ENCODE measurements at regions not wholly inside any gene's neighbourhood (a gene's known extent, or its start where the extent isn't known, plus 50 kb on each side); places are given as distances from the start of the nearest gene placed in this dataset.

DNA sequence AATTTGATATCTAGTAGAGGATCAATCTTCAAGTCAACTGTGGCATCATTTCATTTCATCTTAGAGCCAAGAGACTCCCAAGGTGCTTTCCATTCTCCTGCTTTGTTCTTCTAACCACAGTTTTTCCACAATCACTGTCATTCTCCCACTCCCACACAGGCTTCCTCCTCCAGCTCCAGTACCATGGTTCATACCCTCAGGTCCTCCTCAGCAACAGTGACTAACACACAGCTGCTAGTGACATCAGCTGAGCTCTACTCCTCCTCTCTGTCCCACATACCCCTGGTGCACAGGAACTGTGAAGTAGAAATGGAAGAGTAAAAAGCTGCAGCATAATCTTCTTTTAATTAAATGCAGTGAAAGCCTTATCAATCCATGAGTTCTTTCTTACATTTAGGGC is 200.2 kb upstream of the DPH6 start:
- Histone ChIP-seq H3K36me3 (ENCODE audit: insufficient read depth, low read length) (no peaks in the 10 kb centered on the region), H3K4me3 (ENCODE audit: insufficient read depth, low read depth, low read length) (no peak overlapping the region), H3K9me3 (ENCODE audit: insufficient read depth, low read depth, low read length) (no peaks in the 10 kb centered on the region), H3K79me2 (ENCODE audit: insufficient read depth, low read length) (no peaks in the 10 kb centered on the region), H3K4me2 (ENCODE audit: low read length) (no peak overlapping the region), H3K4me1 (ENCODE audit: insufficient read depth, low read length) (peaks cover 4% of the 10 kb centered on the region), H3K27ac (ENCODE audit: low read depth, low read length) (no peak overlapping the region), H2AFZ (ENCODE audit: low read depth, low read length) (peak overlapping the region; percentile 22), H4K20me1 (ENCODE audit: insufficient read depth, low read length) (no peaks in the 10 kb centered on the region), H3K9ac (ENCODE audit: low read length) (no peak overlapping the region), H3K27me3 (ENCODE audit: insufficient read depth, low read length) (no peaks in the 10 kb centered on the region)
- Mint-ChIP-seq H3K9me3 (ENCODE audit: unreplicated experiment) (peaks cover 11% of the 10 kb centered on the region), H3K4me1 (ENCODE audit: low read depth, unreplicated experiment) (peaks cover 14% of the 10 kb centered on the region), H3K27me3 (ENCODE audit: low read depth, unreplicated experiment) (no peaks in the 10 kb centered on the region), H3K4me3 (ENCODE audit: unreplicated experiment) (no peak overlapping the region), H3K36me3 (ENCODE audit: low read depth, unreplicated experiment) (no peaks in the 10 kb centered on the region), H3K27ac (ENCODE audit: unreplicated experiment) (peak overlapping the region; percentile 19)
- FAIRE-seq (no peak), DNase-seq (ENCODE audit: low read depth) (peak; percentile 77)
- TF ChIP-seq, protein P1, sequence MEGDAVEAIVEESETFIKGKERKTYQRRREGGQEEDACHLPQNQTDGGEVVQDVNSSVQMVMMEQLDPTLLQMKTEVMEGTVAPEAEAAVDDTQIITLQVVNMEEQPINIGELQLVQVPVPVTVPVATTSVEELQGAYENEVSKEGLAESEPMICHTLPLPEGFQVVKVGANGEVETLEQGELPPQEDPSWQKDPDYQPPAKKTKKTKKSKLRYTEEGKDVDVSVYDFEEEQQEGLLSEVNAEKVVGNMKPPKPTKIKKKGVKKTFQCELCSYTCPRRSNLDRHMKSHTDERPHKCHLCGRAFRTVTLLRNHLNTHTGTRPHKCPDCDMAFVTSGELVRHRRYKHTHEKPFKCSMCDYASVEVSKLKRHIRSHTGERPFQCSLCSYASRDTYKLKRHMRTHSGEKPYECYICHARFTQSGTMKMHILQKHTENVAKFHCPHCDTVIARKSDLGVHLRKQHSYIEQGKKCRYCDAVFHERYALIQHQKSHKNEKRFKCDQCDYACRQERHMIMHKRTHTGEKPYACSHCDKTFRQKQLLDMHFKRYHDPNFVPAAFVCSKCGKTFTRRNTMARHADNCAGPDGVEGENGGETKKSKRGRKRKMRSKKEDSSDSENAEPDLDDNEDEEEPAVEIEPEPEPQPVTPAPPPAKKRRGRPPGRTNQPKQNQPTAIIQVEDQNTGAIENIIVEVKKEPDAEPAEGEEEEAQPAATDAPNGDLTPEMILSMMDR (IDR thresholded peaks at IDR 0.05; ENCODE audit: insufficient read depth, low read depth, low read length) = no peak
- no peak for TF ChIP-seq EZH2 (IDR thresholded peaks at IDR 0.05; ENCODE audit: insufficient read depth, low read length)

GRCh38 chr15:35748105-35748504 is 202.1 kb upstream of the DPH6 start:
- Mint-ChIP-seq H3K4me1 (ENCODE audit: low read depth, unreplicated experiment) (peaks cover 11% of the 10 kb centered on the region), H3K36me3 (ENCODE audit: low read depth, unreplicated experiment) (no peaks in the 10 kb centered on the region), H3K27me3 (ENCODE audit: low read depth, unreplicated experiment) (no peaks in the 10 kb centered on the region), H3K27ac (ENCODE audit: unreplicated experiment) (no peak overlapping the region), H3K4me3 (ENCODE audit: unreplicated experiment) (no peak overlapping the region), H3K9me3 (ENCODE audit: unreplicated experiment) (peaks cover 7% of the 10 kb centered on the region)
- H3K4me3 ChIP-seq (ENCODE audit: insufficient read depth, low read depth, low read length) = no peak overlapping the region
- H3K27ac ChIP-seq (ENCODE audit: low read depth, low read length) = no peak overlapping the region
- no peak overlapping the region for H3K9ac ChIP-seq (ENCODE audit: low read length)
- DNase-seq (ENCODE audit: low read depth) (no peak), FAIRE-seq (no peak)
- H3K4me2 ChIP-seq (ENCODE audit: low read length) = no peak overlapping the region
- H3K36me3 ChIP-seq (ENCODE audit: insufficient read depth, low read length) = no peaks in the 10 kb centered on the region
- TF ChIP-seq, protein P1 (IDR thresholded peaks at IDR 0.05; ENCODE audit: insufficient read depth, low read depth, low read length) = no peak
- no peak for TF ChIP-seq EZH2 (IDR thresholded peaks at IDR 0.05; ENCODE audit: insufficient read depth, low read length)
- no peaks in the 10 kb centered on the region for H3K79me2 ChIP-seq (ENCODE audit: insufficient read depth, low read length)
- peaks cover 10% of the 10 kb centered on the region for H3K4me1 ChIP-seq (ENCODE audit: insufficient read depth, low read length)
- no peak overlapping the region for H2AFZ ChIP-seq (ENCODE audit: low read depth, low read length)
- H3K27me3 ChIP-seq (ENCODE audit: insufficient read depth, low read length) = no peaks in the 10 kb centered on the region
- no peaks in the 10 kb centered on the region for H4K20me1 ChIP-seq (ENCODE audit: insufficient read depth, low read length)
- H3K9me3 ChIP-seq (ENCODE audit: insufficient read depth, low read depth, low read length) = no peaks in the 10 kb centered on the region

DNA sequence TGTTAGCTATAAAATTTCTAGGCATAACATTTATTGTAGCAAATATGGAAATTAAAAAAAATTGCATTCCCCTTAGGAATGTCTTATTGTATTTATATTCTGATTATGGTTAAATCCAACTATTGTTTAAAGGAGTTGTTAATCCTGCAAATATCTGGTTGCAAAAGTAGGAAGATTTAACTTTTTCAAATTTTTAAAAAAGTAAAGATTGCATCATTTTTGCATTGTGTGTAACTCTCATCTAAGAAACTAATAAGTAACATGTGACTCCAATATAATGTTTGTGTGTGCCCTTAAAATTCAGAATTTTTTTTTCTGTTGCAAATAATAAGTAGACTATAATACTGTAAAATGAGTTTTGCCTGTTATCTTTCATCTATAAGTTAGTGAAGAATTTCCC is 204.1 kb upstream of the DPH6 start:
- no peak for DNase-seq (ENCODE audit: low read depth)
- no peak overlapping the region for H3K27ac Mint-ChIP-seq (ENCODE audit: unreplicated experiment)

More for the DNA sequence above, 204.1 kb upstream of the DPH6 start:
- no peaks in the 10 kb centered on the region for H3K36me3 Mint-ChIP-seq (ENCODE audit: low read depth, unreplicated experiment)
- Histone ChIP-seq H3K27me3 (ENCODE audit: insufficient read depth, low read length) (no peaks in the 10 kb centered on the region), H3K36me3 (ENCODE audit: insufficient read depth, low read length) (no peaks in the 10 kb centered on the region), H3K4me3 (ENCODE audit: insufficient read depth, low read depth, low read length) (no peak overlapping the region), H3K9ac (ENCODE audit: low read length) (no peak overlapping the region), H2AFZ (ENCODE audit: low read depth, low read length) (no peak overlapping the region), H3K4me1 (ENCODE audit: insufficient read depth, low read length) (peaks cover 13% of the 10 kb centered on the region), H3K79me2 (ENCODE audit: insufficient read depth, low read length) (no peaks in the 10 kb centered on the region), H4K20me1 (ENCODE audit: insufficient read depth, low read length) (no peaks in the 10 kb centered on the region), H3K27ac (ENCODE audit: low read depth, low read length) (no peak overlapping the region), H3K9me3 (ENCODE audit: insufficient read depth, low read depth, low read length) (no peaks in the 10 kb centered on the region), H3K4me2 (ENCODE audit: low read length) (no peak overlapping the region)
- no peak overlapping the region for H3K4me3 Mint-ChIP-seq (ENCODE audit: unreplicated experiment)
- FAIRE-seq = no peak
- TF ChIP-seq, protein P1 (IDR thresholded peaks at IDR 0.05; ENCODE audit: insufficient read depth, low read depth, low read length) = no peak
- TF ChIP-seq EZH2 (IDR thresholded peaks at IDR 0.05; ENCODE audit: insufficient read depth, low read length) = no peak
- no peaks in the 10 kb centered on the region for H3K27me3 Mint-ChIP-seq (ENCODE audit: low read depth, unreplicated experiment)
- peaks cover 14% of the 10 kb centered on the region for H3K4me1 Mint-ChIP-seq (ENCODE audit: low read depth, unreplicated experiment)
- peaks cover 2% of the 10 kb centered on the region for H3K9me3 Mint-ChIP-seq (ENCODE audit: unreplicated experiment)

Measured in astrocyte (in vitro differentiated cells and primary cell).